HepG2 (cell line): ENCODE measurements at regions not wholly inside any gene's neighbourhood (a gene's known extent, or its start where the extent isn't known, plus 50 kb on each side); places are given as distances from the start of the nearest gene placed in this dataset.

Source experiments
- FIP1L1 ChIP-seq: fragments of 200-400 bp; formaldehyde crosslinking; IDR thresholded peaks from 2 replicates; pipeline ENCODE4 v1.6.1; 2018; ENCODE audit warnings: low read depth, mild to moderate bottlenecking, low read length, moderate library complexity, borderline replicate concordance; ENCODE audit not compliant: insufficient read depth
- HOXA5 ChIP-seq: sonication (generic); formaldehyde crosslinking; IDR thresholded peaks from 2 replicates; pipeline ENCODE4 v1.4.0; 2020; ENCODE audit warnings: missing genetic modification reagents
- MEIS1 ChIP-seq: sonication (generic); formaldehyde crosslinking; IDR thresholded peaks from 2 replicates; pipeline ENCODE4 v1.9.0; 2021; ENCODE audit warnings: mild to moderate bottlenecking, missing genetic modification reagents, moderate library complexity, borderline replicate concordance
- POLR2A ChIP-seq, 2 experiments: IDR thresholded peaks; 2 replicates each; pipeline ENCODE4 v1.6.1; 2011; ENCODE audit warnings: low read depth in 2 of 2, low read length in 2 of 2, mild to moderate bottlenecking in 1 of 2, moderate library complexity in 1 of 2; ENCODE audit not compliant: insufficient read depth in 1 of 2
- TAF15 ChIP-seq: fragments of 200-400 bp; formaldehyde crosslinking; IDR thresholded peaks from one replicate; pipeline ENCODE4 v1.6.1; 2018; ENCODE audit warnings: mild to moderate bottlenecking, low read depth, low read length; ENCODE audit not compliant: poor library complexity, severe bottlenecking
- TGIF2 ChIP-seq: IDR thresholded peaks from 2 replicates; pipeline ENCODE4 v1.6.1; 2016; ENCODE audit warnings: control low read depth, missing compliant biosample characterization
- ZNF292 ChIP-seq: sonication (generic); formaldehyde crosslinking; IDR thresholded peaks from 2 replicates; pipeline ENCODE4 v1.8.1; 2022; ENCODE audit warnings: mild to moderate bottlenecking, low read depth, missing genetic modification reagents, borderline replicate concordance
- ZNF644 ChIP-seq: IDR thresholded peaks from 2 replicates; pipeline ENCODE4 v1.6.1; 2016; ENCODE audit warnings: low read depth
- TF ChIP-seq, protein P1 (sequence below): fragments of 450-650 bp; IDR thresholded peaks from 2 replicates; pipeline ENCODE4 v1.6.1; 2017; ENCODE audit warnings: mild to moderate bottlenecking
- TF ChIP-seq, protein P2 (sequence below): sonication (generic); formaldehyde crosslinking; IDR thresholded peaks from 2 replicates; pipeline ENCODE4 v1.5.0; 2020; ENCODE audit warnings: mild to moderate bottlenecking, missing genetic modification reagents
- TF ChIP-seq, protein P3 (sequence below): sonication (generic); formaldehyde crosslinking; IDR thresholded peaks from 2 replicates; pipeline ENCODE4 v1.8.0; 2022; ENCODE audit warnings: low read depth, missing genetic modification reagents
- TF ChIP-seq, protein P4 (sequence below): sonication (generic); formaldehyde crosslinking; conservative IDR thresholded peaks from 2 replicates; pipeline ENCODE4 v1.4.0; 2020; ENCODE audit warnings: missing genetic modification reagents

DNA sequence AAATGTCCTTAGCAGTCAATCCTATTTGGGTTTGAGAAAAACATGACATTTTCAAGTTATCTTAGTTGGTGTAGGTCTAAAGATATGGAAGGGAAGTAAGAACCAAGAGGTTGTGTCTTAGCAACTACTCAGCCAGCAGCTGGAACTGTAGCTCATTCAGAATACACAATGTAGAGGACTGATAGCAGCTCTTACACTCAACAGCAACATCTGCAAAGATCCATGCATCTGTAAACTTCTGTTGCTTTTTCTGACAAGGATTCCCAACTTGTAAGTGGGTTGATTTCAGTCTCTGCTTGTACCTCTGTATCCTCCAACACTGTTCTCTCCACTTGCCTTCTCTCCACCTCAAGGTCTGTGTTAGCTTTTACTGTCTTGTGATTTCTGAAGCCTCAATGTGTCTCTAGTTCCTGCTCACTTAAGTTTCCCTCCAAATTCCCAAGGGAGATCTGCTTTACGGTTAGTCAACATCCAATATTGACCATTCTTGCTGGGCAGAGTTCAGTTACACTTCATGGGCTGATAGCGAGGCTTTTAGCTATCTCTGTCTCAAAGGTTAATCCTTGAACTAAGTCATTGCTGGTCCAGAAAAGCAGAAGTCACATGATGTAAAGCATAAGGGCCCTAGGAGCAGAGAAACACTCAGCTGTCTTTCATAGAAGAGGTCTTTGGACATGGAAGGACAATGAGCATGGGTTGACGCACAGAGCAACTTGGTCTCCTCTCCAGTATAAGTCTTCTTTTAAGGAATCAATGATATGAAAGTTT is 71.6 kb upstream of the LGSN start (continued):
- no peak for TF ChIP-seq MEIS1 (CRISPR knock-in tag)
- peak; percentile 86; the same call in 1 of the 2 replicates for TF ChIP-seq TGIF2 (CRISPR knock-in tag)
- 0 out of 4 replicates have a peak, but pooled peaks of 1 of the 2 experiments have one; percentile 18 for TF ChIP-seq POLR2A (IDR thresholded peaks at IDR 0.05; ENCODE audit: insufficient read depth in 1 of 2, low read depth in 2 of 2, low read length in 2 of 2)
- TF ChIP-seq, protein P1, sequence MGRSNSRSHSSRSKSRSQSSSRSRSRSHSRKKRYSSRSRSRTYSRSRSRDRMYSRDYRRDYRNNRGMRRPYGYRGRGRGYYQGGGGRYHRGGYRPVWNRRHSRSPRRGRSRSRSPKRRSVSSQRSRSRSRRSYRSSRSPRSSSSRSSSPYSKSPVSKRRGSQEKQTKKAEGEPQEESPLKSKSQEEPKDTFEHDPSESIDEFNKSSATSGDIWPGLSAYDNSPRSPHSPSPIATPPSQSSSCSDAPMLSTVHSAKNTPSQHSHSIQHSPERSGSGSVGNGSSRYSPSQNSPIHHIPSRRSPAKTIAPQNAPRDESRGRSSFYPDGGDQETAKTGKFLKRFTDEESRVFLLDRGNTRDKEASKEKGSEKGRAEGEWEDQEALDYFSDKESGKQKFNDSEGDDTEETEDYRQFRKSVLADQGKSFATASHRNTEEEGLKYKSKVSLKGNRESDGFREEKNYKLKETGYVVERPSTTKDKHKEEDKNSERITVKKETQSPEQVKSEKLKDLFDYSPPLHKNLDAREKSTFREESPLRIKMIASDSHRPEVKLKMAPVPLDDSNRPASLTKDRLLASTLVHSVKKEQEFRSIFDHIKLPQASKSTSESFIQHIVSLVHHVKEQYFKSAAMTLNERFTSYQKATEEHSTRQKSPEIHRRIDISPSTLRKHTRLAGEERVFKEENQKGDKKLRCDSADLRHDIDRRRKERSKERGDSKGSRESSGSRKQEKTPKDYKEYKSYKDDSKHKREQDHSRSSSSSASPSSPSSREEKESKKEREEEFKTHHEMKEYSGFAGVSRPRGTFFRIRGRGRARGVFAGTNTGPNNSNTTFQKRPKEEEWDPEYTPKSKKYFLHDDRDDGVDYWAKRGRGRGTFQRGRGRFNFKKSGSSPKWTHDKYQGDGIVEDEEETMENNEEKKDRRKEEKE, result no peak
- TF ChIP-seq HOXA5 (CRISPR knock-in tag), result peak; percentile 82
- peak; percentile 99 for TF ChIP-seq ZNF292 (CRISPR knock-in tag)
- no peak for TF ChIP-seq FIP1L1
- TF ChIP-seq ZNF644 (CRISPR knock-in tag), result peak; percentile 98
- TF ChIP-seq, protein P2, sequence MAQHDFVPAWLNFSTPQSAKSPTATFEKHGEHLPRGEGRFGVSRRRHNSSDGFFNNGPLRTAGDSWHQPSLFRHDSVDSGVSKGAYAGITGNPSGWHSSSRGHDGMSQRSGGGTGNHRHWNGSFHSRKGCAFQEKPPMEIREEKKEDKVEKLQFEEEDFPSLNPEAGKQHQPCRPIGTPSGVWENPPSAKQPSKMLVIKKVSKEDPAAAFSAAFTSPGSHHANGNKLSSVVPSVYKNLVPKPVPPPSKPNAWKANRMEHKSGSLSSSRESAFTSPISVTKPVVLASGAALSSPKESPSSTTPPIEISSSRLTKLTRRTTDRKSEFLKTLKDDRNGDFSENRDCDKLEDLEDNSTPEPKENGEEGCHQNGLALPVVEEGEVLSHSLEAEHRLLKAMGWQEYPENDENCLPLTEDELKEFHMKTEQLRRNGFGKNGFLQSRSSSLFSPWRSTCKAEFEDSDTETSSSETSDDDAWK (CRISPR knock-in tag), result no peak
- TF ChIP-seq, protein P3, sequence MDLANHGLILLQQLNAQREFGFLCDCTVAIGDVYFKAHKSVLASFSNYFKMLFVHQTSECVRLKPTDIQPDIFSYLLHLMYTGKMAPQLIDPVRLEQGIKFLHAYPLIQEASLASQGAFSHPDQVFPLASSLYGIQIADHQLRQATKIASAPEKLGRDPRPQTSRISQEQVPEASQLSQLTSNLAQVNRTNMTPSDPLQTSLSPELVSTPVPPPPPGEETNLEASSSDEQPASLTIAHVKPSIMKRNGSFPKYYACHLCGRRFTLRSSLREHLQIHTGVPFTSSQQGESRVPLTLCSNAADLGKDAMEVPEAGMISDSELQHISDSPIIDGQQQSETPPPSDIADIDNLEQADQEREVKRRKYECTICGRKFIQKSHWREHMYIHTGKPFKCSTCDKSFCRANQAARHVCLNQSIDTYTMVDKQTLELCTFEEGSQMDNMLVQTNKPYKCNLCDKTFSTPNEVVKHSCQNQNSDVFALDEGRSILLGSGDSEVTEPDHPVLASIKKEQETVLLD (CRISPR knock-in tag), result no peak; the same call in 1 of the 2 replicates
- TF ChIP-seq TAF15, result no peak
- TF ChIP-seq, protein P4, sequence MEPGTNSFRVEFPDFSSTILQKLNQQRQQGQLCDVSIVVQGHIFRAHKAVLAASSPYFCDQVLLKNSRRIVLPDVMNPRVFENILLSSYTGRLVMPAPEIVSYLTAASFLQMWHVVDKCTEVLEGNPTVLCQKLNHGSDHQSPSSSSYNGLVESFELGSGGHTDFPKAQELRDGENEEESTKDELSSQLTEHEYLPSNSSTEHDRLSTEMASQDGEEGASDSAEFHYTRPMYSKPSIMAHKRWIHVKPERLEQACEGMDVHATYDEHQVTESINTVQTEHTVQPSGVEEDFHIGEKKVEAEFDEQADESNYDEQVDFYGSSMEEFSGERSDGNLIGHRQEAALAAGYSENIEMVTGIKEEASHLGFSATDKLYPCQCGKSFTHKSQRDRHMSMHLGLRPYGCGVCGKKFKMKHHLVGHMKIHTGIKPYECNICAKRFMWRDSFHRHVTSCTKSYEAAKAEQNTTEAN (CRISPR knock-in tag), result peak; percentile 93
